ENCODE measurements at regions not wholly inside any gene's neighbourhood (a gene's known extent, or its start where the extent isn't known, plus 50 kb on each side); places are given as distances from the start of the nearest gene placed in this dataset.

- 55% methylated on average over 5 of the region's 5 CpGs for WGBS
- intact Hi-C loops (cut with DNase I): no loop called here
These were observed 286.3 kb downstream of the RAP2B start for GRCh38 chr3:153448151-153448829.

GRCh38 chr3:153456833-153457545, 295.0 kb downstream of the RAP2B start:
- Histone ChIP-seq H3K9me3 (no peaks in the 10 kb centered on the region), H3K27ac (replicated peaks in 1 of 4) (no peak overlapping the region), H3K36me3 (no peaks in the 10 kb centered on the region), H3K27me3 (no peaks in the 10 kb centered on the region), H3K4me3 (no peak overlapping the region), H3K4me1 (no peaks in the 10 kb centered on the region)
- WGBS: 73% methylated on average over 2 of the region's 2 CpGs
- TF ChIP-seq POLR2AphosphoS5 (IDR thresholded peaks at IDR 0.05) (no peak), CTCF (IDR thresholded peaks at IDR 0.05) (no peak), EP300 (IDR thresholded peaks at IDR 0.05) (no peak), POLR2A (IDR thresholded peaks at IDR 0.05; ENCODE audit: low read depth) (no peak)
- DNase-seq (ENCODE audit: extremely low spot score): no peak
- intact Hi-C loops (cut with DNase I): no loop called here

More at GRCh38 chr3:153448151-153448829, 286.3 kb downstream of the RAP2B start:
- H3K4me3 ChIP-seq: no peak overlapping the region
- TF ChIP-seq POLR2AphosphoS5 (IDR thresholded peaks at IDR 0.05) (no peak), CTCF (IDR thresholded peaks at IDR 0.05) (no peak), POLR2A (IDR thresholded peaks at IDR 0.05; ENCODE audit: low read depth) (no peak), EP300 (IDR thresholded peaks at IDR 0.05) (no peak)
- no peak for DNase-seq (ENCODE audit: extremely low spot score)
- no peaks in the 10 kb centered on the region for H3K27me3 ChIP-seq
- no peaks in the 10 kb centered on the region for H3K4me1 ChIP-seq
- H3K36me3 ChIP-seq: no peaks in the 10 kb centered on the region
- H3K9me3 ChIP-seq: no peaks in the 10 kb centered on the region
- H3K27ac ChIP-seq (replicated peaks in 1 of 4): no peak overlapping the region

- Histone ChIP-seq H3K27ac (replicated peaks in 1 of 4) (no peak overlapping the region), H3K4me3 (no peak overlapping the region), H3K9me3 (no peaks in the 10 kb centered on the region), H3K36me3 (no peaks in the 10 kb centered on the region), H3K27me3 (no peaks in the 10 kb centered on the region), H3K4me1 (no peaks in the 10 kb centered on the region)
- DNase-seq (ENCODE audit: extremely low spot score): no peak
- no peak for TF ChIP-seq CTCF (IDR thresholded peaks at IDR 0.05)
- no peak for TF ChIP-seq EP300 (IDR thresholded peaks at IDR 0.05)
- TF ChIP-seq POLR2A (IDR thresholded peaks at IDR 0.05; ENCODE audit: low read depth): no peak
- no peak for TF ChIP-seq POLR2AphosphoS5 (IDR thresholded peaks at IDR 0.05)
- WGBS: 77% methylated on average over 3 of the region's 3 CpGs
- intact Hi-C loops (cut with DNase I): no loop called here
These were observed 296.9 kb downstream of the RAP2B start for GRCh38 chr3:153458881-153459280.

- Histone ChIP-seq H3K27ac (replicated peaks in 1 of 4) (no peak overlapping the region), H3K4me1 (no peaks in the 10 kb centered on the region), H3K36me3 (no peaks in the 10 kb centered on the region), H3K27me3 (no peaks in the 10 kb centered on the region), H3K4me3 (no peak overlapping the region), H3K9me3 (no peaks in the 10 kb centered on the region)
- 79% methylated on average over 1 of the region's 1 CpG for WGBS
- intact Hi-C loops (cut with DNase I): no loop called here
- DNase-seq (ENCODE audit: extremely low spot score): no peak
- TF ChIP-seq EP300 (IDR thresholded peaks at IDR 0.05): no peak
These were observed 300.5 kb downstream of the RAP2B start for GRCh38 chr3:153462545-153462944.

GRCh38 chr3:153463895-153464294, 301.9 kb downstream of the RAP2B start:
- intact Hi-C loops (cut with DNase I): no loop called here
- DNase-seq (ENCODE audit: extremely low spot score): no peak
- Histone ChIP-seq H3K36me3 (no peaks in the 10 kb centered on the region), H3K9me3 (no peaks in the 10 kb centered on the region), H3K4me3 (no peak overlapping the region), H3K27me3 (no peaks in the 10 kb centered on the region), H3K4me1 (no peaks in the 10 kb centered on the region), H3K27ac (replicated peaks in 1 of 4) (no peak overlapping the region)
- TF ChIP-seq EP300 (IDR thresholded peaks at IDR 0.05): no peak
- TF ChIP-seq POLR2AphosphoS5 (IDR thresholded peaks at IDR 0.05): no peak
- TF ChIP-seq POLR2A (IDR thresholded peaks at IDR 0.05; ENCODE audit: low read depth): no peak
- no peak for TF ChIP-seq CTCF (IDR thresholded peaks at IDR 0.05)
- 85% methylated on average over 3 of the region's 3 CpGs for WGBS

Measured in esophagus muscularis mucosa (tissue), 4 donors.